ENCODE measurements at regions not wholly inside any gene's neighbourhood (a gene's known extent, or its start where the extent isn't known, plus 50 kb on each side); places are given as distances from the start of the nearest gene placed in this dataset.

- TF ChIP-seq CTCF (IDR thresholded peaks at IDR 0.05; ENCODE audit: insufficient read depth, low read length, poor library complexity, severe bottlenecking) = no peak
- no peak for TF ChIP-seq EZH2phosphoT487 (conservative IDR thresholded peaks at IDR 0.05; ENCODE audit: low read length)
Observed at GRCh38 chr7:136049818-136050461, 72.8 kb upstream of the MTPN start.
